Lung (tissue), 11 donors: ENCODE measurements at regions not wholly inside any gene's neighbourhood (a gene's known extent, or its start where the extent isn't known, plus 50 kb on each side); places are given as distances from the start of the nearest gene placed in this dataset.
"Not testable (repeated sequence)": the region's sequence is repeated elsewhere in the genome, so short reads cannot be mapped to it uniquely, and the experiment has no call there.

Source experiments
- ATAC-seq: fragments of 200-7000 bp; cut with Tn5 transposase; one replicate; pipeline ENCODE4 v1.9.1; 2020; ENCODE audit warnings: moderate number of reproducible peaks; ENCODE audit not compliant: insufficient read depth, low FRiP score
- DNase-seq, 3 donors: peaks; one replicate each; pipeline ENCODE4 v3.0.0-alpha.2; 2013 to 2017
- H3K27ac ChIP-seq, 2 donors: one replicate each; pipeline ENCODE4 v1.5.1; 2013; ENCODE audit warnings: mild to moderate bottlenecking in 2 of 2, moderate library complexity in 2 of 2, control low read depth in 1 of 2, inconsistent platforms in 1 of 2, low read depth in 1 of 2, low read length in 1 of 2
- H3K27me3 ChIP-seq, 3 donors: one replicate each; pipeline ENCODE4 v1.5.1; 2013; ENCODE audit warnings: low read length in 2 of 3; ENCODE audit not compliant: control insufficient read depth in 3 of 3, insufficient read depth in 3 of 3
- H3K36me3 ChIP-seq, 4 donors: one replicate each; pipeline ENCODE4 v1.5.1; 2013; ENCODE audit warnings: low read length in 4 of 4, mild to moderate bottlenecking in 1 of 4, moderate library complexity in 1 of 4; ENCODE audit not compliant: control insufficient read depth in 4 of 4, insufficient read depth in 4 of 4
- H3K4me1 ChIP-seq, 5 donors: one replicate each; pipeline ENCODE4 v1.5.1; 2013; ENCODE audit warnings: low read length in 5 of 5, mild to moderate bottlenecking in 2 of 5, moderate library complexity in 1 of 5; ENCODE audit not compliant: control insufficient read depth in 5 of 5, insufficient read depth in 5 of 5
- H3K4me3 ChIP-seq: one replicate; pipeline ENCODE4 v1.5.1; 2013; ENCODE audit warnings: mild to moderate bottlenecking, control low read depth, moderate library complexity
- H3K9ac ChIP-seq, 2 donors: one replicate each; pipeline ENCODE4 v1.5.1; 2013; ENCODE audit warnings: low read length in 2 of 2, control low read depth in 1 of 2; ENCODE audit not compliant: insufficient read depth in 1 of 2
- H3K9me3 ChIP-seq, 4 donors: one replicate each; pipeline ENCODE4 v1.5.1; 2013; ENCODE audit warnings: low read length in 3 of 4, mild to moderate bottlenecking in 1 of 4, moderate library complexity in 1 of 4; ENCODE audit not compliant: control insufficient read depth in 4 of 4, insufficient read depth in 3 of 4
- WGBS, 2 donors: extraction: QIAGEN DNeasy Blood & Tissue Kit; methylation state at CpG; one replicate each; pipeline ENCODE4 v1.1.7; 2013; 5-methylcytosine and 5-hydroxymethylcytosine counted together
- TF ChIP-seq, protein P1 (sequence below): IDR thresholded peaks from 2 replicates; pipeline ENCODE4 v1.5.1; 2012; ENCODE audit warnings: mild to moderate bottlenecking; ENCODE audit errors: control extremely low read depth, extremely low read depth
- donor health status: control.
- donor health status: control.
- donor health status: Bipolar disorder and iron deficiency.
- donor health status: healthy.
- donor health status: DM: yes; HTN: yes; CAD: no.

DNA sequence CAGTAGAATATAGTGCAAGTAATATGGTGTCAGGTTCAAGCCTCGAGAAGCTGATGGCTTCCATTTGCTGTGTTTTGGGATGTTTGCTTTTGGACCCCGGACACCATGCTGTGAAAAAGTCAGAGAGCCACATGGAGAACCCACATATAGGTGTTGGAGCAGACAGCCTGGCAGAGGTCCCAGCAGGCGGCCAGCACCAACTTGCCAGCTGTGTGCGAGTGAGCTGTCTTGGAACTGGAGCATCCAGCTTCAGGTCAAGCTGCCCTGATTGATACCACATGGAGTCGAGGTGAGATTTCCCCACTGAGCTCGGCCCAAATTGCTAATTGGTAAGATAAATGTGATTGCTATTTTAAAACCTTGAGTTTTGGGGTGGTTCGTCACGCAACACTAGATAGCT is 185.7 kb upstream of the TBL1XR1 start:
- Histone ChIP-seq H3K36me3 (no peaks in the 10 kb centered on the region), H3K4me1 (no peaks in the 10 kb centered on the region), H3K9me3 (peaks cover 0 to 5% (median 0%) of the 10 kb centered on the region in 4 donors), H3K27ac (no peak overlapping the region), H3K27me3 (no peaks in the 10 kb centered on the region), H3K9ac (no peak overlapping the region), H3K4me3 (no peak overlapping the region)
- TF ChIP-seq, protein P1, sequence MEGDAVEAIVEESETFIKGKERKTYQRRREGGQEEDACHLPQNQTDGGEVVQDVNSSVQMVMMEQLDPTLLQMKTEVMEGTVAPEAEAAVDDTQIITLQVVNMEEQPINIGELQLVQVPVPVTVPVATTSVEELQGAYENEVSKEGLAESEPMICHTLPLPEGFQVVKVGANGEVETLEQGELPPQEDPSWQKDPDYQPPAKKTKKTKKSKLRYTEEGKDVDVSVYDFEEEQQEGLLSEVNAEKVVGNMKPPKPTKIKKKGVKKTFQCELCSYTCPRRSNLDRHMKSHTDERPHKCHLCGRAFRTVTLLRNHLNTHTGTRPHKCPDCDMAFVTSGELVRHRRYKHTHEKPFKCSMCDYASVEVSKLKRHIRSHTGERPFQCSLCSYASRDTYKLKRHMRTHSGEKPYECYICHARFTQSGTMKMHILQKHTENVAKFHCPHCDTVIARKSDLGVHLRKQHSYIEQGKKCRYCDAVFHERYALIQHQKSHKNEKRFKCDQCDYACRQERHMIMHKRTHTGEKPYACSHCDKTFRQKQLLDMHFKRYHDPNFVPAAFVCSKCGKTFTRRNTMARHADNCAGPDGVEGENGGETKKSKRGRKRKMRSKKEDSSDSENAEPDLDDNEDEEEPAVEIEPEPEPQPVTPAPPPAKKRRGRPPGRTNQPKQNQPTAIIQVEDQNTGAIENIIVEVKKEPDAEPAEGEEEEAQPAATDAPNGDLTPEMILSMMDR, result no peak
- DNase-seq (no peak), ATAC-seq (no peak)
- 91 to 96% methylated on average over 8 of the region's 8 CpGs for WGBS, 2 donors

DNA sequence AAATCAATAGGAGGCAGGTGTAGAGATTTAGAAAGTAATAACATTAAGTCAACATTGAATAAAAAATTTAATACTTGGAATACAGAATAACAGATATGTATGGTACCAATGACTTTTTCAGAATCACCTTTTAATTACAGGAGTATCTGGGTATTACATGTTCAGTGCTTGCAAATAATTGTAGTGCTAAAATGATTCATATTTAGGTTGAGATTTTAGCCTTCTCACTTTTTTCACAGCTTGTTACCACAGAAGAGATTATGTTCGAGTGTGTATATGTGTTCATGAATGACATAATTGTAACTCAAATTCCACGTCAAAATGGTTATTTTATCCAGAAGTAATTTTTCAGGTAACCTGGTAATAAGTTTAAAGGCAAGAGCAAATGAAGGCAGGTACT is 187.9 kb upstream of the TBL1XR1 start:
- WGBS, 2 donors, result 84 to 98% methylated on average over 2 of the region's 2 CpGs
- no peak overlapping the region for H3K4me3 ChIP-seq
- H3K9ac ChIP-seq, result no peak overlapping the region
- H3K4me1 ChIP-seq, result no peaks in the 10 kb centered on the region
- no peaks in the 10 kb centered on the region for H3K36me3 ChIP-seq
- no peak overlapping the region for H3K27ac ChIP-seq
- no peak for ATAC-seq
- peaks cover 0 to 5% (median 0%) of the 10 kb centered on the region in 4 donors for H3K9me3 ChIP-seq
- TF ChIP-seq, protein P1, result no peak
- no peaks in the 10 kb centered on the region for H3K27me3 ChIP-seq
- no peak for DNase-seq

DNA sequence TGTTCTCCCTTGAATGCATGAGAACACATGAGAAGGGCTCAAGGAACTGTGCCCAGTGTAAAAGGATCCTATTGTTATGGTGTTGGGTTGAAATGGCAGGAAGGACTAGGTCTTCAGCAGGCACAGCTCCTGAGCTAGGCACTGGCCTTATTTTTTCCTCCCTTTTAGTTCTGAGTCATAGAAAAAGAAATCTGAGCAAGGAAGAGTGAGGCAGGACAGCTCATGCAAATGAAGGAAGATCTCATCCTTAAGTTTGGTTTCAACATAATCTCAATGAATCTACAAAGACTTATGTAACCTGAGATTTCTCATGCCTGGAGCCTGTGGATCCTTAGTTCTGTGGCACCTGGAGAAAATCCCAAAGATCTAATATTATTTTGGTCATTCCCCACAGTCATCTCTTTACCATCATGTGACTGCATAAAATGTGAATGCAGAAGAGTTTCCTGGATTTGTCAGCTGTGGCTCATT is 188.6 kb upstream of the TBL1XR1 start:
- Histone ChIP-seq H3K4me1 (no peaks in the 10 kb centered on the region), H3K9me3 (peaks cover 0 to 2% (median 0%) of the 10 kb centered on the region in 4 donors), H3K36me3 (no peaks in the 10 kb centered on the region), H3K27me3 (no peaks in the 10 kb centered on the region), H3K27ac (no peak overlapping the region), H3K9ac (no peak overlapping the region), H3K4me3 (no peak overlapping the region)
- DNase-seq (no peak), ATAC-seq (no peak)
- TF ChIP-seq, protein P1, result no peak

DNA sequence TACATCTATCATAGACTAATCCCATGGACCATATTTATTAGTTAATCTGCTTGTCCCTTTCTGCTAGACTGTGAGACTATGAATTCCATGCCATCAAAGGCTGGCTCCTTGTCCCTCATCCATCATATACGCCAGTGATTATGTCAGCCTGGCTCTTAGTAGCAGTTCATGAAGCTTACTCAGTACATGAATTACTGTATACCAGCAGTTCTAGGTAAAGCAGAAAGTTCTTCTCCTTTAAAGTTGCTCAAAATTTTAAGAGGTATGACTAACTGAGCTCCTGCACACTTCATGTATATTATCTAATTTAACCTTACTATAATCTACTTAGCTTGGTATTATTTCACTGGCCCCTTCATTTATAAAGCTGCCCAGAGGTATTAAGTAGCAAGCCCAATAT is 190.9 kb upstream of the TBL1XR1 start:
- Histone ChIP-seq H3K27me3 (no peaks in the 10 kb centered on the region), H3K27ac (no peak overlapping the region), H3K4me3 (no peak overlapping the region), H3K36me3 (no peaks in the 10 kb centered on the region), H3K9ac (no peak overlapping the region), H3K9me3 (no peaks in the 10 kb centered on the region), H3K4me1 (no peaks in the 10 kb centered on the region)
- DNase-seq, result no peak
- TF ChIP-seq, protein P1, result no peak
- 93 to 96% methylated on average over 1 of the region's 1 CpG for WGBS, 2 donors
- no peak for ATAC-seq

DNA sequence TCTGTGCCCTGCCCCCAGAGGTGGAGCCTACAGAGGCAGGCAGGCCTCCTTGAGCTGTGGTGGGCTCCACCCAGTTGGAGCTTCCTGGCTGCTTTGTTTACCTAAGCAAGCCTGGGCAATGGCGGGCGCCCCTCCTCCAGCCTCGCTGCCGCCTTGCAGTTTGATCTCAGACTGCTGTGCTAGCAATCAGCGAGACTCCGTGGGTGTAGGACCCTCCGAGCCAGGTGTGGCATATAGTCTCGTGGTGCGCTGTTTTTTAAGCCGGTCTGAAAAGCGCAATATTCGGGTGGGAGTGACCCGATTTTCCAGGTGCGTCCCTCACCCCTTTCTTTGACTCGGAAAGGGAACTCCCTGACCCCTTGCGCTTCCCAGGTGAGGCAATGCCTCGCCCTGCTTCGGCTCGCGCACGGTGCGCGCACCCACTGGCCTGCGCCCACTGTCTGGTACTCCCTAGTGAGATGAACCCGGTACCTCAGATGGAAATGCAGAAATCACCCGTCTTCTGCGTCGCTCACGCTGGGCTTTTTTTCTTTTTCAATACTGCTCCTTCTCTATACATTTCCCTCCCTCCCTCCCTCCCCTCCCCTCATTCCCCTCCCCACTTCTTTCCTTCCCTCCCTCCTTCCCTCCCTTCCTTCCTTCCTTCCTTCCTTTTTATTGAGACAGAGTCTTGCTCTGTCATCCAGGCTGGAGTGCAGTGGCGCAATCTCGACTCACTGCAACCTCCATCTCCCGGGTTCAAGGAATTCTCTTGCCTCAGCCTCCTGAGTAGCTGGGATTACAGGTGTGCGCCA is 197.1 kb upstream of the TBL1XR1 start:
- 68 to 81% methylated on average over 21 to 32 of the region's 33 CpGs for WGBS, 2 donors
- not testable (repeated sequence) for H3K4me1 ChIP-seq, H3K4me3 ChIP-seq, H3K36me3 ChIP-seq, H3K27ac ChIP-seq, H3K27me3 ChIP-seq, DNase-seq, ATAC-seq, H3K9me3 ChIP-seq, H3K9ac ChIP-seq
